Transverse colon (tissue), 3 donors: ENCODE measurements at regions not wholly inside any gene's neighbourhood (a gene's known extent, or its start where the extent isn't known, plus 50 kb on each side); places are given as distances from the start of the nearest gene placed in this dataset.

Source experiments
- POLR2A ChIP-seq: fragments of 450-650 bp; IDR thresholded peaks from one replicate; pipeline ENCODE4 v1.6.1; 2016; ENCODE audit warnings: antibody characterized with exemption, mild to moderate bottlenecking, moderate library complexity
- TF ChIP-seq, protein P1 (sequence below), 5 experiments: fragments of 200-600 bp in 3 of 5; fragments of 450-650 bp in 2 of 5; sonication (generic) in 3 of 5; IDR thresholded peaks; 1 replicate in 2 of 5; 2 replicates in 3 of 5; pipeline ENCODE4 v1.5.1; 2016 to 2017; ENCODE audit warnings: antibody characterized with exemption in 5 of 5, inconsistent platforms in 3 of 5, mild to moderate bottlenecking in 2 of 5, moderate library complexity in 1 of 5

GRCh38 chr1:47679301-47679791, 241.5 kb downstream of the FOXD2 start:
- TF ChIP-seq, protein P1, sequence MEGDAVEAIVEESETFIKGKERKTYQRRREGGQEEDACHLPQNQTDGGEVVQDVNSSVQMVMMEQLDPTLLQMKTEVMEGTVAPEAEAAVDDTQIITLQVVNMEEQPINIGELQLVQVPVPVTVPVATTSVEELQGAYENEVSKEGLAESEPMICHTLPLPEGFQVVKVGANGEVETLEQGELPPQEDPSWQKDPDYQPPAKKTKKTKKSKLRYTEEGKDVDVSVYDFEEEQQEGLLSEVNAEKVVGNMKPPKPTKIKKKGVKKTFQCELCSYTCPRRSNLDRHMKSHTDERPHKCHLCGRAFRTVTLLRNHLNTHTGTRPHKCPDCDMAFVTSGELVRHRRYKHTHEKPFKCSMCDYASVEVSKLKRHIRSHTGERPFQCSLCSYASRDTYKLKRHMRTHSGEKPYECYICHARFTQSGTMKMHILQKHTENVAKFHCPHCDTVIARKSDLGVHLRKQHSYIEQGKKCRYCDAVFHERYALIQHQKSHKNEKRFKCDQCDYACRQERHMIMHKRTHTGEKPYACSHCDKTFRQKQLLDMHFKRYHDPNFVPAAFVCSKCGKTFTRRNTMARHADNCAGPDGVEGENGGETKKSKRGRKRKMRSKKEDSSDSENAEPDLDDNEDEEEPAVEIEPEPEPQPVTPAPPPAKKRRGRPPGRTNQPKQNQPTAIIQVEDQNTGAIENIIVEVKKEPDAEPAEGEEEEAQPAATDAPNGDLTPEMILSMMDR (IDR thresholded peaks at IDR 0.05) = no peak
- TF ChIP-seq POLR2A = no peak
